Keratinocyte (primary cell): ENCODE measurements at regions not wholly inside any gene's neighbourhood (a gene's known extent, or its start where the extent isn't known, plus 50 kb on each side); places are given as distances from the start of the nearest gene placed in this dataset.

Experiments
- DNase-seq: peaks from one replicate; pipeline ENCODE4 v3.0.0-alpha.2; 2011; ENCODE audit warnings: low read depth, missing footprints, low spot score
- FAIRE-seq: peaks from 2 replicates; lab custom pipeline; 2011; peaks lifted over from hg19 to GRCh38; lab: Jason Lieb, UNC
- H2AFZ ChIP-seq: 2 replicates; pipeline ENCODE4 v1.6.0; 2012; ENCODE audit warnings: low read length, control low read depth, inconsistent platforms; ENCODE audit not compliant: control insufficient read depth
- H3K27ac ChIP-seq: 2 replicates; pipeline ENCODE4 v1.5.1; 2011; ENCODE audit warnings: low read length; ENCODE audit not compliant: control insufficient read depth, insufficient read depth
- H3K27me3 ChIP-seq: 3 replicates; pipeline ENCODE4 v1.6.0; 2011; ENCODE audit warnings: low read length; ENCODE audit not compliant: control insufficient read depth, insufficient read depth; ENCODE audit errors: extremely low read depth
- H3K36me3 ChIP-seq, 2 experiments: 2 replicates in 1 of 2; 3 replicates in 1 of 2; pipeline ENCODE4 v1.5.1; 2011; ENCODE audit warnings: low read length in 2 of 2, mild to moderate bottlenecking in 1 of 2; ENCODE audit not compliant: control insufficient read depth in 2 of 2, insufficient read depth in 2 of 2; ENCODE audit errors: extremely low read depth in 1 of 2
- H3K4me1 ChIP-seq: 3 replicates; pipeline ENCODE4 v1.5.1; 2011; ENCODE audit warnings: low read length; ENCODE audit not compliant: control insufficient read depth, insufficient read depth; ENCODE audit errors: extremely low read depth
- H3K4me2 ChIP-seq: 3 replicates; pipeline ENCODE4 v1.6.0; 2011; ENCODE audit warnings: low read depth, low read length; ENCODE audit not compliant: control insufficient read depth, insufficient read depth; ENCODE audit errors: extremely low read depth
- H3K4me3 ChIP-seq, 3 experiments: fragments of 200-600 bp in 1 of 3; sonication (generic) in 1 of 3; 2 replicates in 2 of 3; 3 replicates in 1 of 3; pipeline ENCODE4 v1.5.1; 2011 to 2016; ENCODE audit warnings: low read length in 3 of 3, mild to moderate bottlenecking in 3 of 3, control low read depth in 2 of 3, inconsistent platforms in 1 of 3, low read depth in 1 of 3, mixed read lengths in 1 of 3, mixed run types in 1 of 3, moderate library complexity in 1 of 3; ENCODE audit not compliant: control insufficient read depth in 2 of 3, insufficient read depth in 2 of 3; ENCODE audit errors: extremely low read depth in 1 of 3
- H3K79me2 ChIP-seq: 2 replicates; pipeline ENCODE4 v1.6.0; 2012; ENCODE audit warnings: low read length; ENCODE audit not compliant: control insufficient read depth, insufficient read depth
- H3K9ac ChIP-seq: 3 replicates; pipeline ENCODE4 v1.6.0; 2011; ENCODE audit warnings: low read length; ENCODE audit not compliant: control insufficient read depth, insufficient read depth; ENCODE audit errors: extremely low read depth
- H3K9me1 ChIP-seq: 3 replicates; pipeline ENCODE4 v1.6.0; 2011; ENCODE audit warnings: low read length; ENCODE audit not compliant: control insufficient read depth, insufficient read depth; ENCODE audit errors: extremely low read depth
- H3K9me3 ChIP-seq: 2 replicates; pipeline ENCODE4 v1.5.1; 2012; ENCODE audit warnings: low read depth, low read length; ENCODE audit not compliant: control insufficient read depth
- H4K20me1 ChIP-seq: 3 replicates; pipeline ENCODE4 v1.6.0; 2011; ENCODE audit warnings: low read length; ENCODE audit not compliant: control insufficient read depth, insufficient read depth; ENCODE audit errors: extremely low read depth
- EZH2 ChIP-seq: IDR thresholded peaks from one replicate; pipeline ENCODE4 v1.6.1; 2012; ENCODE audit warnings: inconsistent platforms, mild to moderate bottlenecking, low read length, moderate library complexity
- dilution Hi-C: fragments of 300-500 bp; cut with MboI; formaldehyde crosslinking; loops from one replicate; pipeline ENCODE4 v1.7.0; 2020; ENCODE audit warnings: low sequenced_read_pairs; ENCODE audit not compliant: extremely low pct_ligation_motif_present
- TF ChIP-seq, protein P1 (sequence below), 3 experiments: IDR thresholded peaks in 1 of 3; conservative IDR thresholded peaks in 1 of 3; optimal IDR thresholded peaks in 1 of 3; 2 replicates in 2 of 3; 3 replicates in 1 of 3; pipeline versions ENCODE3 to v1.5.1; 2011; ENCODE audit warnings: low read length in 3 of 3, mild to moderate bottlenecking in 3 of 3, moderate library complexity in 2 of 3, control low read depth in 1 of 3, inconsistent platforms in 1 of 3; ENCODE audit not compliant: insufficient read depth in 2 of 3; ENCODE audit errors: extremely low read depth in 1 of 3

- DNase-seq: no peak
- no peaks in the 10 kb centered on the region for H3K4me1 ChIP-seq
- H3K9me3 ChIP-seq: no peaks in the 10 kb centered on the region
- H3K4me2 ChIP-seq: no peak overlapping the region
- H3K27me3 ChIP-seq: no peaks in the 10 kb centered on the region
- H3K9me1 ChIP-seq: no peaks in the 10 kb centered on the region
- TF ChIP-seq EZH2: no peak
- TF ChIP-seq, protein P1, sequence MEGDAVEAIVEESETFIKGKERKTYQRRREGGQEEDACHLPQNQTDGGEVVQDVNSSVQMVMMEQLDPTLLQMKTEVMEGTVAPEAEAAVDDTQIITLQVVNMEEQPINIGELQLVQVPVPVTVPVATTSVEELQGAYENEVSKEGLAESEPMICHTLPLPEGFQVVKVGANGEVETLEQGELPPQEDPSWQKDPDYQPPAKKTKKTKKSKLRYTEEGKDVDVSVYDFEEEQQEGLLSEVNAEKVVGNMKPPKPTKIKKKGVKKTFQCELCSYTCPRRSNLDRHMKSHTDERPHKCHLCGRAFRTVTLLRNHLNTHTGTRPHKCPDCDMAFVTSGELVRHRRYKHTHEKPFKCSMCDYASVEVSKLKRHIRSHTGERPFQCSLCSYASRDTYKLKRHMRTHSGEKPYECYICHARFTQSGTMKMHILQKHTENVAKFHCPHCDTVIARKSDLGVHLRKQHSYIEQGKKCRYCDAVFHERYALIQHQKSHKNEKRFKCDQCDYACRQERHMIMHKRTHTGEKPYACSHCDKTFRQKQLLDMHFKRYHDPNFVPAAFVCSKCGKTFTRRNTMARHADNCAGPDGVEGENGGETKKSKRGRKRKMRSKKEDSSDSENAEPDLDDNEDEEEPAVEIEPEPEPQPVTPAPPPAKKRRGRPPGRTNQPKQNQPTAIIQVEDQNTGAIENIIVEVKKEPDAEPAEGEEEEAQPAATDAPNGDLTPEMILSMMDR (optimal IDR thresholded peaks at IDR 0.05 in 1 of 3, IDR thresholded peaks at IDR 0.05 in 1 of 3, conservative IDR thresholded peaks at IDR 0.05 in 1 of 3; ENCODE audit: extremely low read depth in 1 of 3, insufficient read depth in 2 of 3, low read length in 3 of 3): no peak
- H2AFZ ChIP-seq: no peak overlapping the region
- dilution Hi-C loops: no loop called here
- no peak overlapping the region for H3K4me3 ChIP-seq
- H3K9ac ChIP-seq: no peak overlapping the region
- H4K20me1 ChIP-seq: no peaks in the 10 kb centered on the region
- no peaks in the 10 kb centered on the region for H3K79me2 ChIP-seq
- no peak for FAIRE-seq
- no peak overlapping the region for H3K27ac ChIP-seq
- H3K36me3 ChIP-seq: no peaks in the 10 kb centered on the region
Measured at GRCh38 chr4:53830511-53830910, 233.9 kb downstream of the CHIC2 start.

DNA sequence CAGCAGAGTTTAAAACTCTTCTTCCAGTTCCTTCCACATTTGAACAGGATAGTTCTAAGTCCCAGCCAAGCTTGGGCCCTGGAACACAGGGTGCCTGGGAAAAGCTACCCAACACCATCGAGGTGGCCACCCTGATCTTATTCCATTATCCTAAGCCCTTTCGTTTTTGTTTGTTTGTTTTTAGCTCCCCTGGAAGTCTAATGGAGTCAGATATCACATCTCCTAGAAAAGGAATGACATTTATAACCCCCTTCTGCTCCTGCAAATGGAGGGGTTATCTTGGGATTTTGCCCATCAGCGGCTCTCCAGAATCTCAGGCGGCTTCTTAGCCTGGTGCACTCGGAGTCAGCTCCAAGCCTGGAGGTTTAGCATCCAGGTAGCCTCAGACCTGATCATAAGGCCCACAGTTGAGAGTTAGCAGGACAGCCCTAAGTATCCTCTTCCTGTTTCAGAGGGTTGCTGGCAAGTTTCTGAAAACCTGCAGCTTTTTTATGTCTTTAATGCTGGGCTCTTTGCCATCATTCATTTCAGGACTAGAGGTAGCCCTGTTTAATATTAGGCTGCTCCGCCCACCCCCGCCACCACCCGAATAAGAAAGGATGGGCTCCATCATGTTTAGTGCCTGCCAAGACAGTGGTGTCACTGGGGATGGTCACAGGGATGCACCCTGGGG is 230.0 kb upstream of the LNX1 start:
- DNase-seq (no peak), FAIRE-seq (no peak)
- H3K9me1 ChIP-seq: no peaks in the 10 kb centered on the region
- dilution Hi-C loops: no loop called here
- H3K9ac ChIP-seq: no peak overlapping the region
- H4K20me1 ChIP-seq: no peaks in the 10 kb centered on the region
- no peak overlapping the region for H3K4me3 ChIP-seq
- no peaks in the 10 kb centered on the region for H3K9me3 ChIP-seq
- peaks cover 6% of the 10 kb centered on the region for H3K27me3 ChIP-seq
- no peaks in the 10 kb centered on the region for H3K79me2 ChIP-seq
- H2AFZ ChIP-seq: no peak overlapping the region
- H3K36me3 ChIP-seq: no peaks in the 10 kb centered on the region
- no peak overlapping the region for H3K27ac ChIP-seq
- TF ChIP-seq, protein P1 (optimal IDR thresholded peaks at IDR 0.05 in 1 of 3, IDR thresholded peaks at IDR 0.05 in 1 of 3, conservative IDR thresholded peaks at IDR 0.05 in 1 of 3; ENCODE audit: extremely low read depth in 1 of 3, insufficient read depth in 2 of 3, low read length in 3 of 3): no peak
- TF ChIP-seq EZH2: no peak
- H3K4me2 ChIP-seq: no peak overlapping the region
- no peaks in the 10 kb centered on the region for H3K4me1 ChIP-seq
